Mesodermal cell (in vitro differentiated cells): ENCODE measurements at regions not wholly inside any gene's neighbourhood (a gene's known extent, or its start where the extent isn't known, plus 50 kb on each side); places are given as distances from the start of the nearest gene placed in this dataset.

Source experiments
- H3K27ac ChIP-seq: 2 replicates; pipeline ENCODE4 v1.7.0; 2013; ENCODE audit warnings: mild to moderate bottlenecking, low read depth, low read length, moderate library complexity; ENCODE audit not compliant: severe bottlenecking
- H3K36me3 ChIP-seq: 2 replicates; pipeline ENCODE4 v1.7.1; 2013; ENCODE audit warnings: mild to moderate bottlenecking, low read length, moderate library complexity; ENCODE audit not compliant: control insufficient read depth, insufficient read depth
- H3K4me1 ChIP-seq: one replicate; pipeline ENCODE4 v1.7.1; 2013; ENCODE audit warnings: mild to moderate bottlenecking, low read length; ENCODE audit not compliant: insufficient read depth, control insufficient read depth, poor library complexity, severe bottlenecking
- H3K4me3 ChIP-seq: 2 replicates; pipeline ENCODE4 v1.7.0; 2013; ENCODE audit warnings: low read length, control low read depth, mild to moderate bottlenecking; ENCODE audit not compliant: insufficient read depth, poor library complexity, severe bottlenecking; ENCODE audit errors: extremely low read depth
- H3K9me3 ChIP-seq: 2 replicates; pipeline ENCODE4 v1.7.1; 2013; ENCODE audit warnings: mild to moderate bottlenecking, low read length, moderate library complexity; ENCODE audit not compliant: control insufficient read depth
- WGBS, 2 experiments: methylation state at CpG; one replicate each; pipeline ENCODE4 v1.1.5; 2013; ENCODE audit warnings: missing lambda C conversion rate in 2 of 2; ENCODE audit not compliant: insufficient coverage in 2 of 2; 5-methylcytosine and 5-hydroxymethylcytosine counted together

- WGBS, 2 experiments: 87 to 95% methylated on average over 7 of the region's 7 CpGs
- Histone ChIP-seq H3K4me3 (no peak overlapping the region), H3K4me1 (no peaks in the 10 kb centered on the region), H3K27ac (no peak overlapping the region), H3K36me3 (no peaks in the 10 kb centered on the region), H3K9me3 (no peaks in the 10 kb centered on the region)
Measured at GRCh38 chr15:96494505-96494904, 164.0 kb downstream of the NR2F2 start.

DNA sequence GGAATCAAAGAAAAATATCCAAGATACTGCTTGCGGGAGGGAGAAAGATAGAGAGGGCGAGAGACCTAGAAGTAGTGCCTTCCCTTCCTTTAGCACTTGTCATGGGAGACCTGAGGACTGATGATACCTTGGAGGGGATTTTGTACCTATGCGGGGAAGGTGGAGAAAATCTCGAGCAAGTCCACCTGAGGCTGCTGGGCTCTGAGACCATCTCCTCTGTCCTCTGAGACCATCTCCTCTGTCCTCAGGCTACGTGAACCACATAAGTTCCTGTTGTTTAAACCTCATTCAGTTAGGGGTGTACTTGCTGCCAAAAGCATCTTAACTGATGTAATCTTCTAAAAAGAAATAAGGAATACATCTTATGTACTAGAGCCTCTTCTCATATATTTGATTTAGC lies 164.9 kb downstream of the NR2F2 start:
- Histone ChIP-seq H3K36me3 (no peaks in the 10 kb centered on the region), H3K9me3 (no peaks in the 10 kb centered on the region), H3K4me1 (no peaks in the 10 kb centered on the region), H3K27ac (no peak overlapping the region), H3K4me3 (no peak overlapping the region)
- 85 to 100% methylated on average over 2 to 4 of the region's 5 CpGs for whole genome bisulfite sequencing, 2 experiments

DNA sequence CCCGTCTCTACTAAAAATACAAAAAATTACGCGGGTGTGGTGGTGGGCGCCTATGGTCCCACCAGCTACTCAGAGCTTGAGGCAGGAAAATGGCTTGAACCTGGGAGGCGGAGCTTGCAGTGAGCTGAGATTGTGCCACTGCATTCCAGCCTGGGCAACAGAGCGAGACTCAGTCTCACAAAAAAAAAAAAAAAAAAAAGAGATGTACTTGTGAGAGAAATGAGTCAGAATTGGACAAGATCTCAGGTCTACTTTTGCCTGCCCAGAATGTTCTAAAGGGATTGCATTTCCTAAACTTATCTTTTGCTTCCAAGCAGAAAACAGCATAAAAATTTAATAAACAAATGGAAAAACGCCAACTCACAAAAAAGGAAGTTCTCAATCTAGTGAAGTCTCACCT lies 167.5 kb downstream of the NR2F2 start:
- H3K4me1 ChIP-seq: no peaks in the 10 kb centered on the region
- H3K27ac ChIP-seq: no peak overlapping the region
- 88 to 91% methylated on average over 6 of the region's 7 CpGs for WGBS, 2 experiments
- H3K4me3 ChIP-seq: no peak overlapping the region
- no peaks in the 10 kb centered on the region for H3K36me3 ChIP-seq
- H3K9me3 ChIP-seq: no peaks in the 10 kb centered on the region

DNA sequence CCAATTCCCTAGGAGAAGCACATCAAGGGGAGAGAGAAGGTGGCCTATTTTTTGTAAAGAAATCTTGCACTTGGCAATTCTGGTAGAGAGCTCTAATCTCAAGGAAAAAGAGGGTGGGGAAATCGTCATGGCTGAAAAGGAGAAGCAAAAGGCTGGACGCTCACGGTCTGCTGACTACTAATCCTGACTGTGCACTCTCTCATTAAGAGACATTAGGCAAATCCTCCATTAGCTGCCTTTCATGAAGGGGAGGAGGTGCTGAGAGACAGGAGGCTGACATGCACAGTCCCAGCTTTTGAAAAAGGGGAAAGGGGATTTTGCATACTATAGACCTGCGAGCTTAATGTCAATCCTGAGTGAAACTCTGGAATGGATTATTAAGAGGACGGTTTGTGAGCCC lies 170.0 kb downstream of the NR2F2 start:
- H3K4me1 ChIP-seq: no peaks in the 10 kb centered on the region
- no peaks in the 10 kb centered on the region for H3K36me3 ChIP-seq
- 91 to 95% methylated on average over 2 to 5 of the region's 5 CpGs for WGBS, 2 experiments
- no peak overlapping the region for H3K27ac ChIP-seq
- H3K4me3 ChIP-seq: no peak overlapping the region
- no peaks in the 10 kb centered on the region for H3K9me3 ChIP-seq

- Histone ChIP-seq H3K9me3 (no peaks in the 10 kb centered on the region), H3K27ac (no peak overlapping the region)
- 80 to 100% methylated on average over 1 of the region's 1 CpG for WGBS, 2 experiments
Measured at GRCh38 chr15:96501362-96501761, 170.9 kb downstream of the NR2F2 start.

GRCh38 chr15:96502196-96502595 lies 171.7 kb downstream of the NR2F2 start:
- H3K27ac ChIP-seq: no peak overlapping the region
- H3K9me3 ChIP-seq: no peaks in the 10 kb centered on the region
- H3K4me1 ChIP-seq: no peaks in the 10 kb centered on the region
- WGBS, 2 experiments: 90 to 100% methylated on average over 3 to 4 of the region's 4 CpGs
- no peak overlapping the region for H3K4me3 ChIP-seq
- H3K36me3 ChIP-seq: no peaks in the 10 kb centered on the region

More at GRCh38 chr15:96501362-96501761, 170.9 kb downstream of the NR2F2 start:
- Histone ChIP-seq H3K4me3 (no peak overlapping the region), H3K4me1 (no peaks in the 10 kb centered on the region), H3K36me3 (no peaks in the 10 kb centered on the region)

DNA sequence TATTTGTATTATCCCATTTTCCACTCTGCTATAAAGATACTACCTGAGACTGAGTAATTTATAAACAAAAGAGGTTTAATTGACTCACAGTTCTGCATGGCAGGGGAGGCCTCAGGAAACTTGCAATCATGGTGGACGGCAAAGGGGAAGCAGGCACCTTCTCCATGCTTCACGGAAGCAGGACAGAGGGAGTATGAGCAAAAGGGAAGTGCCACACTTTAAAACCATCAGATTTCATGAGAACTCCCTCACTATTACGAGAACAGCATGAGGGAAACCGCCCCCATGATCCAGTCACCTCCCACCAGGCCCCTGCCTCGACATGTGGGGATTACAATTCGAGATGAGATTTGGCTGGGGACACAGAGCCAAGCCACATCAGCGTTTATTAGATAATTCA lies 172.8 kb downstream of the NR2F2 start:
- H3K27ac ChIP-seq: no peak overlapping the region
- H3K36me3 ChIP-seq: no peaks in the 10 kb centered on the region
- H3K4me3 ChIP-seq: no peak overlapping the region
- H3K4me1 ChIP-seq: no peaks in the 10 kb centered on the region
- WGBS, 2 experiments: 74 to 92% methylated on average over 2 to 7 of the region's 7 CpGs
- no peaks in the 10 kb centered on the region for H3K9me3 ChIP-seq

- Histone ChIP-seq H3K9me3 (no peaks in the 10 kb centered on the region), H3K4me1 (no peaks in the 10 kb centered on the region), H3K4me3 (no peak overlapping the region), H3K27ac (no peak overlapping the region), H3K36me3 (no peaks in the 10 kb centered on the region)
- 90 to 94% methylated on average over 4 of the region's 4 CpGs for WGBS, 2 experiments
Measured at GRCh38 chr15:96504371-96504770, 173.9 kb downstream of the NR2F2 start.

- Histone ChIP-seq H3K9me3 (no peaks in the 10 kb centered on the region), H3K27ac (no peak overlapping the region), H3K36me3 (no peaks in the 10 kb centered on the region), H3K4me3 (no peak overlapping the region), H3K4me1 (no peaks in the 10 kb centered on the region)
- 65 to 71% methylated on average over 2 of the region's 4 CpGs for WGBS, 2 experiments
Measured at GRCh38 chr15:96505014-96505413, 174.5 kb downstream of the NR2F2 start.

DNA sequence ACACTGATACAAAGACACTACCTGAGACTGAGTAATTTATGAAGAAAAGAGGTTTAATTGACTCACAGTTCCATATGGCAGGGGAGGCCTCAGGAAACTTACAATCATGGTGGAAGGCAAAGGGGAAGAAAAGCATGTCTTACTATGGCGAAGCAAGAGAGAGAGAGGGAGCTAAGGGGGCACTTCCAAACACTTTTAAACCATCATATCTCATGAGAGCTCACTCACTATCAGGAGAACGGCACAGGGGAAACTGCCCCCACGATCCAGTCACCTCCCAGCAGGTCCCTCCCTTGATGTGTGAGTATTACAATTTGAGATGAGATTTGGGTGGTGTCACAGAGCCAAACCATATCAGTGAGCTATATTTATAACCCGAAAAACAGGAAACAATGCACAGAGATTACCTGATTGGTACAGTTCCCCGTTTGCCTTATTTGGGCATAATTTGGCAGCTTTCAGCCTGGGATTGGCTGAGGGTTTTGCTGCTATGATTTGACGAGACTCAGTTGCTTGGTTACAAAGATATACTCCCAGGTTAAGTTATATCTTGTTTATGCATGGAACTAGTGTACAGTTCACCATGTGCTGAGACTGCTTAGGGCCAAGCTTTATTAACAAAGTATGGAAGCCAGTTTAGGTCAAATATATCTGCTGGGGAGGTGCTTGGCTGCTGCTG lies 184.2 kb downstream of the NR2F2 start:
- no peak overlapping the region for H3K4me3 ChIP-seq
- H3K9me3 ChIP-seq: no peaks in the 10 kb centered on the region
- H3K36me3 ChIP-seq: no peaks in the 10 kb centered on the region
- 80 to 97% methylated on average over 3 of the region's 6 CpGs for WGBS, 2 experiments
- H3K27ac ChIP-seq: no peak overlapping the region
- H3K4me1 ChIP-seq: no peaks in the 10 kb centered on the region

- Histone ChIP-seq H3K4me3 (no peak overlapping the region), H3K9me3 (no peaks in the 10 kb centered on the region), H3K36me3 (no peaks in the 10 kb centered on the region), H3K27ac (no peak overlapping the region), H3K4me1 (no peaks in the 10 kb centered on the region)
- WGBS, 2 experiments: 88 to 92% methylated on average over 2 of the region's 3 CpGs
Measured at GRCh38 chr15:96515371-96515770, 184.9 kb downstream of the NR2F2 start.
